SK-N-SH (cell line): ENCODE measurements at regions not wholly inside any gene's neighbourhood (a gene's known extent, or its start where the extent isn't known, plus 50 kb on each side); places are given as distances from the start of the nearest gene placed in this dataset.

Source experiments
- CTCF ChIA-PET: fragments of 300-600, 350-600 bp; formaldehyde crosslinking; extraction: SDS; loops from one replicate; lab custom pipeline; 2021; lab: Yijun Ruan, JAX
- POLR2A ChIA-PET: fragments of 350-600 bp; sonication (Branson Sonifier 250); formaldehyde crosslinking; extraction: SDS; loops from one replicate; lab custom pipeline; 2020; ENCODE audit warnings: antibody characterized with exemption, inconsistent platforms; lab: Yijun Ruan, JAX
- DNase-seq: peaks from one replicate; pipeline ENCODE4 v3.0.0; 2012
- H2AFZ ChIP-seq: fragments of 200-600 bp; sonication (generic); 2 replicates; pipeline ENCODE4 v1.8.1; 2016; ENCODE audit warnings: antibody characterized with exemption, mild to moderate bottlenecking, low read depth
- H3F3A ChIP-seq: fragments of 200-600 bp; sonication (generic); replicated peaks from 2 replicates; pipeline ENCODE3; 2016; ENCODE audit warnings: antibody characterized with exemption, mild to moderate bottlenecking; ENCODE audit not compliant: insufficient read depth
- H3K27ac ChIP-seq, 2 experiments: fragments of 200-500 bp in 1 of 2; fragments of 200-600 bp in 1 of 2; sonication (Bioruptor generic) in 1 of 2; sonication (generic), shearing (Covaris generic) in 1 of 2; 2 replicates each; pipeline versions ENCODE4 v1.5.1 to v1.6.1; 2014 to 2016; ENCODE audit warnings: low read depth in 2 of 2, inconsistent platforms in 1 of 2, low read length in 1 of 2, mild to moderate bottlenecking in 1 of 2, mixed read lengths in 1 of 2
- H3K27me3 ChIP-seq: fragments of 200-600 bp; sonication (generic), shearing (Covaris generic); 2 replicates; pipeline ENCODE4 v1.6.1; 2016; ENCODE audit warnings: mixed run types; ENCODE audit not compliant: insufficient read depth
- H3K36me3 ChIP-seq, 2 experiments: fragments of 200-500 bp in 1 of 2; fragments of 200-600 bp in 1 of 2; sonication (Bioruptor generic) in 1 of 2; sonication (generic) in 1 of 2; replicated peaks in 1 of 2; 2 replicates each; pipeline versions ENCODE3 to v1.5.1; 2014 to 2016; ENCODE audit warnings: low read length in 1 of 2, mild to moderate bottlenecking in 1 of 2; ENCODE audit not compliant: insufficient read depth in 2 of 2, control insufficient read depth in 1 of 2
- H3K4me1 ChIP-seq, 2 experiments: fragments of 200-500 bp in 1 of 2; fragments of 200-600 bp in 1 of 2; sonication (Bioruptor generic) in 1 of 2; sonication (generic), shearing (Covaris generic) in 1 of 2; 2 replicates each; pipeline versions ENCODE4 v1.5.1 to v1.6.1; 2014 to 2016; ENCODE audit warnings: low read depth in 1 of 2, low read length in 1 of 2, mixed run types in 1 of 2; ENCODE audit not compliant: insufficient read depth in 2 of 2, control insufficient read depth in 1 of 2
- H3K4me2 ChIP-seq: fragments of 200-600 bp; sonication (generic), shearing (Covaris generic); 2 replicates; pipeline ENCODE4 v1.6.1; 2017; ENCODE audit warnings: mixed run types
- H3K4me3 ChIP-seq, 2 experiments: fragments of 200-500 bp in 1 of 2; fragments of 200-600 bp in 1 of 2; sonication (Bioruptor generic) in 1 of 2; sonication (generic), shearing (Covaris generic) in 1 of 2; 2 replicates each; pipeline versions ENCODE4 v1.5.1 to v1.8.1; 2014 to 2016; ENCODE audit warnings: low read depth in 2 of 2, inconsistent platforms in 1 of 2, low read length in 1 of 2, mild to moderate bottlenecking in 1 of 2, mixed read lengths in 1 of 2, moderate library complexity in 1 of 2
- H3K79me2 ChIP-seq: fragments of 200-600 bp; sonication (generic); 2 replicates; pipeline ENCODE4 v1.8.1; 2017; ENCODE audit warnings: mild to moderate bottlenecking; ENCODE audit not compliant: insufficient read depth
- H3K9ac ChIP-seq: fragments of 200-600 bp; sonication (generic); 2 replicates; pipeline ENCODE4 v1.6.1; 2017; ENCODE audit warnings: mixed run types
- H3K9me2 ChIP-seq: fragments of 200-600 bp; sonication (generic); 2 replicates; pipeline ENCODE4 v1.6.1; 2017; ENCODE audit warnings: mixed run types
- H3K9me3 ChIP-seq: fragments of 200-600 bp; sonication (generic); 2 replicates; pipeline ENCODE4 v1.6.1; 2017; ENCODE audit warnings: mixed run types, mild to moderate bottlenecking, moderate library complexity
- H4K20me1 ChIP-seq: fragments of 200-600 bp; sonication (generic); 2 replicates; pipeline ENCODE4 v1.6.1; 2017; ENCODE audit warnings: mild to moderate bottlenecking, mixed run types; ENCODE audit not compliant: insufficient read depth
- CHD2 ChIP-seq: fragments of 150-350 bp; IDR thresholded peaks from 2 replicates; pipeline ENCODE4 v1.6.1; 2018; ENCODE audit warnings: low read length; ENCODE audit not compliant: partially characterized antibody
- ELF1 ChIP-seq: IDR thresholded peaks from 2 replicates; pipeline ENCODE4 v1.4.0; 2012
- EZH2phosphoT487 ChIP-seq: fragments of 200-600 bp; sonication (generic); IDR thresholded peaks from 2 replicates; pipeline ENCODE4 v1.6.1; 2017; ENCODE audit warnings: low read depth, mixed run types, mild to moderate bottlenecking, antibody characterized with exemption, moderate library complexity, borderline replicate concordance
- FOXJ3 ChIP-seq: sonication (generic); formaldehyde crosslinking; IDR thresholded peaks from 2 replicates; pipeline ENCODE4 v1.5.1; 2020; ENCODE audit warnings: mild to moderate bottlenecking, missing genetic modification reagents
- FOXM1 ChIP-seq: IDR thresholded peaks from 2 replicates; pipeline ENCODE4 v1.4.0; 2012; ENCODE audit warnings: low read depth, mild to moderate bottlenecking
- GABPA ChIP-seq: IDR thresholded peaks from 2 replicates; pipeline ENCODE4 v1.4.0; 2012; ENCODE audit warnings: low read depth, mild to moderate bottlenecking
- JUND ChIP-seq: IDR thresholded peaks from 2 replicates; pipeline ENCODE4 v1.4.0; 2012
- MEF2A ChIP-seq: IDR thresholded peaks from 2 replicates; pipeline ENCODE4 v1.4.0; 2012; ENCODE audit warnings: low read depth, borderline replicate concordance
- MXI1 ChIP-seq: IDR thresholded peaks from 2 replicates; pipeline ENCODE4 v1.6.1; 2012; ENCODE audit warnings: mild to moderate bottlenecking, low read depth, low read length, improper control_type of control experiment
- NFIC ChIP-seq: IDR thresholded peaks from 2 replicates; pipeline ENCODE4 v1.4.0; 2012; ENCODE audit warnings: borderline replicate concordance
- NRF1 ChIP-seq: IDR thresholded peaks from 2 replicates; pipeline ENCODE4 v1.6.1; 2012; ENCODE audit warnings: low read depth, mild to moderate bottlenecking, low read length
- RAD21 ChIP-seq: IDR thresholded peaks from 2 replicates; pipeline ENCODE4 v1.6.1; 2012; ENCODE audit warnings: mild to moderate bottlenecking, low read length
- RCOR1 ChIP-seq: fragments of 150-350 bp; IDR thresholded peaks from 2 replicates; pipeline ENCODE4 v1.6.1; 2017; ENCODE audit warnings: antibody characterized with exemption, low read length
- REST ChIP-seq: IDR thresholded peaks from 2 replicates; pipeline ENCODE4 v1.6.1; 2012; ENCODE audit warnings: mild to moderate bottlenecking, low read depth, low read length, moderate library complexity
- RFX5 ChIP-seq: IDR thresholded peaks from 2 replicates; pipeline ENCODE4 v1.6.1; 2012; ENCODE audit warnings: mild to moderate bottlenecking, improper control_type of control experiment, low read length
- SIN3A ChIP-seq: IDR thresholded peaks from 2 replicates; pipeline ENCODE4 v1.6.1; 2012; ENCODE audit warnings: low read depth, mild to moderate bottlenecking, low read length, moderate library complexity, borderline replicate concordance
- SMC3 ChIP-seq: IDR thresholded peaks from 2 replicates; pipeline ENCODE4 v1.6.1; 2012; ENCODE audit warnings: low read depth, low read length, improper control_type of control experiment
- TAF1 ChIP-seq: IDR thresholded peaks from 2 replicates; pipeline ENCODE4 v1.6.1; 2012; ENCODE audit warnings: low read depth, mild to moderate bottlenecking, low read length, moderate library complexity, borderline replicate concordance
- TCF12 ChIP-seq: IDR thresholded peaks from 2 replicates; pipeline ENCODE4 v1.4.0; 2012
- TEAD4 ChIP-seq: IDR thresholded peaks from 2 replicates; pipeline ENCODE4 v1.4.0; 2012; ENCODE audit warnings: mild to moderate bottlenecking, borderline replicate concordance; ENCODE audit not compliant: insufficient read depth
- YY1 ChIP-seq: IDR thresholded peaks from 2 replicates; pipeline ENCODE4 v1.4.0; 2012; ENCODE audit warnings: low read depth, mild to moderate bottlenecking
- WGBS: methylation state at CpG from one replicate; pipeline ENCODE4 v1.1.6; 2017; ENCODE audit warnings: low lambda C conversion rate; 5-methylcytosine and 5-hydroxymethylcytosine counted together
- TF ChIP-seq, protein P1 (sequence below): IDR thresholded peaks from 2 replicates; pipeline ENCODE4 v1.4.0; 2012; ENCODE audit warnings: low read depth
- TF ChIP-seq, protein P2 (sequence below): IDR thresholded peaks from 2 replicates; pipeline ENCODE4; 2012
- TF ChIP-seq, protein P3 (sequence below): fragments of 150-350 bp; IDR thresholded peaks from 2 replicates; pipeline ENCODE4 v1.6.1; 2016; ENCODE audit warnings: mild to moderate bottlenecking, low read depth, low read length

DNA sequence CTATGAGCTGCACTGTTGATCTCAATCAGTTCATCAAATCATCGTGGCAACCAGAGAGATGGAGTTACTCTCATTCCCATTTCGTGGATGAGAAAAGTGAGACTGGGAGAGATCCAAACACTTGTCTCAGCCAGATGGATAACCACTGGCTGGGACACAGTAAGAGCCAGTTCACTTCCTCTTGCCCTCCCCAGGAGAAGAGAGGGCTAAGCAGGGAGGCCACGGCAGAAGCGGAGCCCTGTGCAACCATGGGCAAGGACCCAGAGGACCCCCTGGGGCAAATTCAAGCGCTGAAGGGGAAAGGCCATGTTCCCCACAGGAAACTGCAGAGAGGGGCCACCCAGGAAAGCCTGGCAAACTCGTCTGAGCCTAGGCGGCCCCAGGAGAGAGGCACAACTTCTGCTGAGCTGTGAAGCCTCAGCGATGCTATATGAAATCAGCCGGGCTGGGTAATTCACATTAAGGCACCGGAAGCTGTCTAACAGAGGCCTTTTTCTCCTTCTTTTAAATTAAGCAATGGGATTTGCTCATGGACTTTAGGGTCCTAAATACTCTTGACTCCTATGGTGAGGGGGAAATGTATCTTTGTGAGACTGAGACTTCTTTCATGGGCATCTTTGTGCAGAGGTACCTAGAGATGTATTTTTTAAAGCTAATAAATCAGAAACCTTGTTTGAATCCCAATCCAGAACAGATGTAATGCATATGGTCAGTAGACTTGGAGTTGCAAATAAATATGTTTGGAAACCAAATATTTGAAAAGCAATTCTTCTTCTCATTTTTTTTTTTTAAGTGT lies 137.1 kb upstream of the SMIM23 start:
- POLR2A ChIA-PET = interaction anchor here (1.2 kb wide), 1 partner anchor 12 kb away, joined by 3 read pairs; no protein-coding TSS in a partner anchor
- no peak overlapping the region for H3K27ac ChIP-seq
- DNase-seq = no peak
- TF ChIP-seq TEAD4 = no peak
- TF ChIP-seq REST = no peak
- TF ChIP-seq FOXJ3 (CRISPR knock-in tag) = no peak
- no peak for TF ChIP-seq SIN3A
- no peak for TF ChIP-seq JUND
- TF ChIP-seq CHD2 = no peak
- no peak for TF ChIP-seq TCF12
- no peak for TF ChIP-seq RFX5
- TF ChIP-seq SMC3 = no peak
- no peak for TF ChIP-seq MEF2A
- TF ChIP-seq TAF1 = no peak
- TF ChIP-seq EZH2phosphoT487 = no peak
- TF ChIP-seq RAD21 = no peak
- H3K9me2 ChIP-seq = no peaks in the 10 kb centered on the region
- CTCF ChIA-PET = interaction anchor here (0.6 to 2.5 kb wide), 5 partner anchors 9 to 193 kb away, joined by 3 to 11 read pairs (median 4); no protein-coding TSS in a partner anchor
- no peaks in the 10 kb centered on the region for H3K27me3 ChIP-seq
- H3K36me3 ChIP-seq = no peaks in the 10 kb centered on the region
- no peak overlapping the region for H3K4me3 ChIP-seq
- no peaks in the 10 kb centered on the region for H3K9me3 ChIP-seq
- H2AFZ ChIP-seq = no peak overlapping the region
- no peaks in the 10 kb centered on the region for H4K20me1 ChIP-seq
- no peak overlapping the region for H3K9ac ChIP-seq
- H3K79me2 ChIP-seq = no peaks in the 10 kb centered on the region
- H3F3A ChIP-seq = no peaks in the 10 kb centered on the region
- H3K4me1 ChIP-seq = peaks cover 0 to 6% of the 10 kb centered on the region in 2 experiments; a peak in 1 of 4 replicates
- no peak overlapping the region for H3K4me2 ChIP-seq
- 74% methylated on average over 10 of the region's 10 CpGs for WGBS

DNA sequence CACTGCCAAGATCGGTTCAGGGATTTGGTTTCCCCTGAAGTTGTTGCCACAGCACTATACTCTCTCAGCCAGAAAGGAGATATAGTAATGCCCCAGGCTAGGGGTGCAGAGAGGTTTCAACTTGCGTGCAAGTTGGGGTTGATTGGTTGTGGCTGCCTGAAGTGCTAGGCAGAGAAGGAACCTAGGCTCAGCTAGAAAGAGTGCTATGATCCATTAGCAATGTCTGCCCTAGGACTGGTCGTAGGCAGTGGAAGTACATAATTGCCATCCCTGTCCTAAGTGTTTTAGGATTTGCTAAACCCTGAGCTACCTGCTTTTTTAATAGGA lies 136.6 kb upstream of the SMIM23 start:
- CTCF ChIA-PET = interaction anchor here (0.6 to 2.5 kb wide), 5 partner anchors 8 to 192 kb away, joined by 3 to 11 read pairs (median 4); no protein-coding TSS in a partner anchor
- H2AFZ ChIP-seq = no peak overlapping the region
- TF ChIP-seq, protein P1, sequence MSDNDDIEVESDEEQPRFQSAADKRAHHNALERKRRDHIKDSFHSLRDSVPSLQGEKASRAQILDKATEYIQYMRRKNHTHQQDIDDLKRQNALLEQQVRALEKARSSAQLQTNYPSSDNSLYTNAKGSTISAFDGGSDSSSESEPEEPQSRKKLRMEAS = no peak
- no peak for TF ChIP-seq YY1
- TF ChIP-seq, protein P2, sequence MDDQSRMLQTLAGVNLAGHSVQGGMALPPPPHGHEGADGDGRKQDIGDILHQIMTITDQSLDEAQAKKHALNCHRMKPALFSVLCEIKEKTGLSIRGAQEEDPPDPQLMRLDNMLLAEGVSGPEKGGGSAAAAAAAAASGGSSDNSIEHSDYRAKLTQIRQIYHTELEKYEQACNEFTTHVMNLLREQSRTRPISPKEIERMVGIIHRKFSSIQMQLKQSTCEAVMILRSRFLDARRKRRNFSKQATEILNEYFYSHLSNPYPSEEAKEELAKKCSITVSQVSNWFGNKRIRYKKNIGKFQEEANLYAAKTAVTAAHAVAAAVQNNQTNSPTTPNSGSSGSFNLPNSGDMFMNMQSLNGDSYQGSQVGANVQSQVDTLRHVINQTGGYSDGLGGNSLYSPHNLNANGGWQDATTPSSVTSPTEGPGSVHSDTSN = no peak
- TF ChIP-seq, protein P3, sequence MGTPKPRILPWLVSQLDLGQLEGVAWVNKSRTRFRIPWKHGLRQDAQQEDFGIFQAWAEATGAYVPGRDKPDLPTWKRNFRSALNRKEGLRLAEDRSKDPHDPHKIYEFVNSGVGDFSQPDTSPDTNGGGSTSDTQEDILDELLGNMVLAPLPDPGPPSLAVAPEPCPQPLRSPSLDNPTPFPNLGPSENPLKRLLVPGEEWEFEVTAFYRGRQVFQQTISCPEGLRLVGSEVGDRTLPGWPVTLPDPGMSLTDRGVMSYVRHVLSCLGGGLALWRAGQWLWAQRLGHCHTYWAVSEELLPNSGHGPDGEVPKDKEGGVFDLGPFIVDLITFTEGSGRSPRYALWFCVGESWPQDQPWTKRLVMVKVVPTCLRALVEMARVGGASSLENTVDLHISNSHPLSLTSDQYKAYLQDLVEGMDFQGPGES = no peak
- no peak for TF ChIP-seq MXI1
- TF ChIP-seq TCF12 = no peak
- no peak for TF ChIP-seq NFIC
- no peak for TF ChIP-seq ELF1
- no peak for TF ChIP-seq NRF1
- no peak for TF ChIP-seq GABPA
- no peak for TF ChIP-seq RAD21
- no peak for TF ChIP-seq FOXJ3 (CRISPR knock-in tag)
- no peak for TF ChIP-seq TAF1
- TF ChIP-seq JUND = no peak
- TF ChIP-seq FOXM1 = no peak
- no peak for TF ChIP-seq SIN3A
- TF ChIP-seq RCOR1 = no peak

More for the DNA sequence above, 136.6 kb upstream of the SMIM23 start:
- H3K4me1 ChIP-seq = peaks cover 0 to 6% of the 10 kb centered on the region in 2 experiments; a peak in 1 of 4 replicates
- H3K9ac ChIP-seq = no peak overlapping the region
- no peak for DNase-seq
- no peak overlapping the region for H3K4me2 ChIP-seq
- no peaks in the 10 kb centered on the region for H3K27me3 ChIP-seq
- H3K9me2 ChIP-seq = no peaks in the 10 kb centered on the region
- POLR2A ChIA-PET = interaction anchor here (1.2 kb wide), 1 partner anchor 11 kb away, joined by 3 read pairs; no protein-coding TSS in a partner anchor
- no peaks in the 10 kb centered on the region for H3F3A ChIP-seq
- 89% methylated on average over 3 of the region's 3 CpGs for whole genome bisulfite sequencing
- H3K27ac ChIP-seq = no peak overlapping the region
- no peaks in the 10 kb centered on the region for H3K79me2 ChIP-seq
- no peak overlapping the region for H3K4me3 ChIP-seq
- no peaks in the 10 kb centered on the region for H3K9me3 ChIP-seq
- no peaks in the 10 kb centered on the region for H4K20me1 ChIP-seq
- no peaks in the 10 kb centered on the region for H3K36me3 ChIP-seq
